Skeletal muscle satellite cell (primary cell): ENCODE measurements at regions not wholly inside any gene's neighbourhood (a gene's known extent, or its start where the extent isn't known, plus 50 kb on each side); places are given as distances from the start of the nearest gene placed in this dataset.

Source experiments
- H3K27me3 ChIP-seq: 2 replicates; pipeline ENCODE4 v1.7.0; 2013; ENCODE audit warnings: low read length; ENCODE audit not compliant: control insufficient read depth, insufficient read depth
- H3K36me3 ChIP-seq: 2 replicates; pipeline ENCODE4 v1.7.0; 2013; ENCODE audit warnings: mild to moderate bottlenecking, control low read depth, low read length; ENCODE audit not compliant: insufficient read depth
- H3K4me1 ChIP-seq: 2 replicates; pipeline ENCODE4 v1.7.0; 2013; ENCODE audit warnings: low read length; ENCODE audit not compliant: control insufficient read depth, insufficient read depth
- H3K4me2 ChIP-seq: 2 replicates; pipeline ENCODE4 v1.7.0; 2013; ENCODE audit warnings: mild to moderate bottlenecking, low read length
- H3K4me3 ChIP-seq: 2 replicates; pipeline ENCODE4 v1.7.0; 2013; ENCODE audit warnings: low read length
- H3K9ac ChIP-seq: 2 replicates; pipeline ENCODE4 v1.7.0; 2013; ENCODE audit warnings: mild to moderate bottlenecking, low read depth, low read length, moderate library complexity
- H3K9me3 ChIP-seq: replicated peaks from 2 replicates; pipeline ENCODE4 v1.7.0; 2013; ENCODE audit warnings: mild to moderate bottlenecking, control low read depth, low read length

DNA sequence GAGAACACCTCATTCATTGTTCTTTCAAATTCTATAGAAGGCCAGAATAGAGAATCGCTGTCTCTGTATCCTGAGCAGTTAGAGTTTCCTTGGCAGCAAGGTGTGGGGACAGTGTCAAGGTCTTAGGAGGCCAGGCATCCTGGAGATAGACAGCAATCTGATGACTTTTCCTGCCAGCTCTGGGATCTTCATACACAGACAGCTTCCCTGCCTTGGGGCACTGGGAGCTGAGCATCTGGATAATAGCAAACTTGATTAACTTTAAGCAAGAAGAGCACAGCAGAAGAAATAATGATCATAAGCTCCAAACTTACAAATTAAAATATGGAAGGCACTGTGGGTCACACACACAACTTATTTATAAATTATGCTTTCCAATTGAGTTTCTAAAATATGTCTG is 86.1 kb upstream of the STK32A start:
- H3K27me3 ChIP-seq, result no peaks in the 10 kb centered on the region
- H3K36me3 ChIP-seq, result no peaks in the 10 kb centered on the region
- no peaks in the 10 kb centered on the region for H3K4me1 ChIP-seq
- no peak overlapping the region for H3K4me3 ChIP-seq
- no peak overlapping the region for H3K9ac ChIP-seq
- no peaks in the 10 kb centered on the region for H3K9me3 ChIP-seq
- H3K4me2 ChIP-seq, result no peak overlapping the region

DNA sequence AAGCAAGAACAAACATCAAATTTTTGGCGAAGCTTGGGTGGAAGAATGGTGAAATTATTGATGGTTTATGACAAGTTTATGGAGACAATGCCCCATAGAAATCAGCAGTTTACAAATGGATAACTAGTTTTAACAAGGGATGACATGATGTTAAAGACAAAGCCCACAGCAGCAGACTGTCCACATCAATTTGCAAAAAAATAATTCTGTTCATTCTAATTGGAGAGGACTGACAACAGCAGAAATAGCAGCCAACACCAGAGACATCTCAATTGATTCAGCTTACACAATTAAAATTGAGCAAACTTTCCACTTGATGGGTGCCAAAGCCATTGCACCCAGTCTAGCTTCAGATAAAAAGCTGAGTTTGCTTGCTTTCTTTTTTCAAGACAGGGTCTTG is 82.7 kb upstream of the STK32A start:
- Histone ChIP-seq H3K36me3 (no peaks in the 10 kb centered on the region), H3K9ac (no peak overlapping the region), H3K4me3 (no peak overlapping the region), H3K27me3 (no peaks in the 10 kb centered on the region), H3K9me3 (no peaks in the 10 kb centered on the region), H3K4me1 (no peaks in the 10 kb centered on the region), H3K4me2 (no peak overlapping the region)

DNA sequence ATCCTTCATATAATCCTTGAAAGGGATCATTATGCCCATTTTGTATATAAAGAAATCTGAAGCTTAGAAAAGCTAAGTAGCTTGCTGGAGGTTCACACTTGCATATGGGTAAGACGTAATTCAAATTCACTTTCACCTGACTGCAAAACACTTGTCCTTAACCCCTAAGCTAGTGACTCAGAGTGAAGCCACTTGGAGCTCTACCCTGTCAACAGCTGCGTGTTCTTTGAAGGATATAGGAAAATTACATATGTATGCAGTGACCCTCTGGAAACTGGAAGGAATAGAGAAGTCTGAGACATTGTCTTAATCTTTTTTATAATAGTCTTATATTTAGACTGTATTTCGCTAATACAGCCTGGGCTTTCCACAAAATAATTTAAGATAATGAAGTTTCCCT is 80.0 kb upstream of the STK32A start:
- no peaks in the 10 kb centered on the region for H3K4me1 ChIP-seq
- no peak overlapping the region for H3K4me3 ChIP-seq
- H3K9me3 ChIP-seq, result no peaks in the 10 kb centered on the region
- H3K9ac ChIP-seq, result no peak overlapping the region
- no peaks in the 10 kb centered on the region for H3K27me3 ChIP-seq
- no peaks in the 10 kb centered on the region for H3K36me3 ChIP-seq
- H3K4me2 ChIP-seq, result no peak overlapping the region

DNA sequence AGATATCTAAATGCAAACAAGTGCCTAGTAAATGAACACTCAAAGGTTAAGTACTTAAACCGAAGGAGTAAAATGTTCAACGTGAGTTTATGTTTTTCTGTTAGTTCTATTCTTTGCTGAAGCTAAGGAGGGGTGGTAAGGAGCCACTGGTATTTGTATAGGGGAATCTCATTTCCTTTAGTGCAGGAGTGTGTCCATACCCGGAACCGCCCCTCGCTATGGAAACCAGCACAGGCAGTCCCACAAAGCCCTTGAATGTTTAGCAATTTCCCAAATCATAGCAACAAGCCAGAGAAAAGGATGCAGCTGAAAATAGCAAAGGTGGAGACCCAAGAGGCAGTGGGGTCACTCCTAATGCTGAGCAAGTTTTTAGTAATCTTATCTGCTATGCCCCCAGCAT is 78.8 kb upstream of the STK32A start:
- Histone ChIP-seq H3K4me3 (no peak overlapping the region), H3K9me3 (no peaks in the 10 kb centered on the region), H3K4me2 (no peak overlapping the region), H3K36me3 (no peaks in the 10 kb centered on the region), H3K9ac (no peak overlapping the region), H3K4me1 (no peaks in the 10 kb centered on the region), H3K27me3 (no peaks in the 10 kb centered on the region)

DNA sequence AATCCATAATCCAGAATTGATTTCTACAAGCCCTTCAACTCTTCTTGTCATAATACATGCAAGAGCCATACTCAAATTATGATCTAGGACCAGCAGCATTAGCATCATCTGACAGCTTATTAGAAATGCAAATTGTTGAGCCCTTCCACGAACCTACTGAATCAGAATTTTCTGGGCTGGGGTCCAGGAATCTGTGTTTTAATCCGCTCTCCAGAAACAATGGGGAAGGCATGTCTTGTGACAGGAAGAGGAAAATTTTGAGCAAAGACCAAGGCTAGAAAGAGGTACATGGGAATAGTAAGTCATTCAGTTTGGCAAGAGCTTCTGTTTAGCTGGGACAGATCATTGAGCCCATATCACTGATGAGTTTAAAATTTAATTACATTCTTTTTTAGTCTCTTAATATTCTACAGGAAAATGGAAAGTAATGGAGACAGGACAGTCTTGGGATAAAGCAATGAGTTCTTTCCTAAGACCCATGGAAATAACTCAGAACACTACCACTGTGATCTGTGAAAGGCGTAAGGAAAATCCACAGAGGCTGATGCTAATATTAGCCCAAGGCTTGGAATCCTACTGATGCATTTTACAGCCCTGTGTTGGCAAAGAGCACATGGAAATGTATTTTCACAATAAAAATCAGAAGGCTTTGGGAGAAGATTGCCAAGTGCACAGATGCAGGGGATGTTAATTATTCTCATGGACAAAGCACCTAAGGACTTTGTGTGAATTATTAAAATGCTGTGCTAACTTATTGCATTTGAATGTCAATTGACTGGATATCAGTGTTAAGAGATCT is 73.7 kb upstream of the STK32A start:
- Histone ChIP-seq H3K36me3 (no peaks in the 10 kb centered on the region), H3K9me3 (no peaks in the 10 kb centered on the region), H3K4me2 (no peak overlapping the region), H3K27me3 (no peaks in the 10 kb centered on the region), H3K4me1 (no peaks in the 10 kb centered on the region), H3K4me3 (no peak overlapping the region), H3K9ac (no peak overlapping the region)

DNA sequence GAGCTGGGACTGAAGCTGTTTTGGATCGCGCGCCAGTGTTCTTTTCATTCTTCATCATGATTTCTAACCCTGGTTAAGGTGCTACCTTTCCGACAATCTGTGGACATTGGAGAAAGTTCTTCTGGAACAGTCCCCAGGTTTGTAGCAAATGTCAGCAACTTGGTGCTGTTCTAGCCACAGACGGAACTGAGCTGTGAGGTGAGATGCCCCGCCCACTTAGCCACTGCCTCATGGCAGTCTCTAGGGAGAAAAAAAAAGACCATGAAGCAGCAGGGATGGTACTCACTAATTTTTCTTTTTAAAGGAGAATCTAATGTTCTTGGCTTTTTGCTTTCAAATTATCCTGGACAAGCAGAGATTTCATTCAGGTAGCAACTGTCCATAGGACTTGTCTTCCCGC is 72.1 kb upstream of the STK32A start:
- Histone ChIP-seq H3K36me3 (no peaks in the 10 kb centered on the region), H3K27me3 (no peaks in the 10 kb centered on the region), H3K9ac (no peak overlapping the region), H3K9me3 (no peaks in the 10 kb centered on the region), H3K4me2 (no peak overlapping the region), H3K4me1 (peaks cover 2% of the 10 kb centered on the region), H3K4me3 (no peak overlapping the region)

DNA sequence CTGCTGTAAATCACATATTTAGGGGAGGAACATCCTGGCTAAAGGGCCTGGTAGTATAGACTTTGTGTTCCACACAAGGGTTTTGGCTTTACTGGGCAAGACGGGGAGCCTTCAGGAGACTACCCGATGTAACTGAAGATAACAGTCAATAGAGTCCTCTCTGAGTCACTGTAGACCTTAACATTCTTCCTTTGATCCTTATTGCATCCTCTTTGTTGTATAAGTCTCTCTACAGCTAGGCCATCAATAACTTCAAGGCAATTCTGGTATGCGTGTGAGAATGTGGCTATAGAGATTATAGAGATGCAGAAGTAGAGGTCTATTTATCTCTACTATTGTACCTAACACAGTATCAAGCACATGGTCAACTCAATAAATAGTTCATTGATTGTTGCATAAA is 67.3 kb upstream of the STK32A start:
- Histone ChIP-seq H3K9ac (no peak overlapping the region), H3K4me2 (no peak overlapping the region), H3K4me1 (peaks cover 24% of the 10 kb centered on the region), H3K9me3 (no peaks in the 10 kb centered on the region), H3K36me3 (no peaks in the 10 kb centered on the region), H3K4me3 (no peak overlapping the region), H3K27me3 (no peaks in the 10 kb centered on the region)

DNA sequence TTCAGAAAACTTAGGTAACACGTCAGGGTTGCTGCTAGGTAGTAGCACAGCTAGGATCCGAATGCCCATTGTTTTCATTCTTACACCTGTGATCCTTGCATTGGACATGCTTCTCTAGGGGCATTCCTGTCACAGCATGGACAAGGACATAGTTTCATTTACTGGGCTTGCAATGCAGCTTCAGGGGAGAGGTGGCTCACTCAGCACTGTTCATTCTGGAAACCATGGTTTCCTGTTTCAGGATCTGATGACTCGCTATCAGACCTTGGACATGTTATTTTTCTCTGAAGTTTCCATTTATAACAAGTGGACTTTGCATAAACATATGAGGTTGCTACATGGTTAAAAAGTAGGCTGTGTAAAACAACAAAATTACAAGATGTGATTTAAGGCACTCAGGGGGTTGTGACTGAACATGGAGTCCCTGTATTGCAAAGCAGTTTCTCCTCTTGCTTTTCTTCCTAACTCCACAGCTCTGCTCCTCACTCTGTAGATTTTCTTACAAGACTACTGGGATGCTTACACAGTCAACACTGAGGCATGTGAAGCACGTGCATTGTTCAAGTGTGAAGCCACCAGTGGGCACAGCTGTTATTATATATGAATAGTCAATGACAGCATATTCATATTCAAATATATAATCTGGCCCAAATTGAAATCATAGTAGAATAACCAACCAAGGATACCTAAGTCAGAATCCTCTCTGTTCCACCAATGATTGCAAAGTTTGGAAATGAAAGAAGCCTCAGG is 66.1 kb upstream of the STK32A start:
- Histone ChIP-seq H3K36me3 (no peaks in the 10 kb centered on the region), H3K9ac (peak overlapping the region; percentile 12), H3K4me1 (peaks cover 24% of the 10 kb centered on the region), H3K4me3 (no peak overlapping the region), H3K9me3 (no peaks in the 10 kb centered on the region), H3K4me2 (peak overlapping the region; percentile 11), H3K27me3 (no peaks in the 10 kb centered on the region)

DNA sequence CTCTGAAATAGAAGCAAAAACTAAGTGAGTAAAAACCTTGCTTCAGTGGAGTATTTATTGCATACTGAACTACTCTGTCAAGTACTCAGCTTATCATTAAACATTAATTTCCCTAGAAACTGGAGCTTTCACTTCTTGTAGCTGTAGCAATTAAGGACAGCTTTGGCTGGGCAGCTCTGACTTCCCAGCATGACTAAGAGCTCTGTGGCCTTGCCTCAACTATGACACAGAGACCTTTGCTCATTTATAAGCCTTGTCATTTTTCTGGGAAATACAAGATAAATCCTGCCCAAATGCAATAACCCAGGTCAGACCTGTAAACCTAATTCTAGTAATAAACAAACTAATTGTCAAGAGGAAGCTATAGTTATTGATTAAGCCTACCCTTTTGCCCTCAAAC is 65.4 kb upstream of the STK32A start:
- Histone ChIP-seq H3K9me3 (no peaks in the 10 kb centered on the region), H3K9ac (peak overlapping the region; percentile 12), H3K27me3 (no peaks in the 10 kb centered on the region), H3K4me1 (peaks cover 24% of the 10 kb centered on the region), H3K36me3 (no peaks in the 10 kb centered on the region), H3K4me3 (no peak overlapping the region), H3K4me2 (peak overlapping the region; percentile 11)

DNA sequence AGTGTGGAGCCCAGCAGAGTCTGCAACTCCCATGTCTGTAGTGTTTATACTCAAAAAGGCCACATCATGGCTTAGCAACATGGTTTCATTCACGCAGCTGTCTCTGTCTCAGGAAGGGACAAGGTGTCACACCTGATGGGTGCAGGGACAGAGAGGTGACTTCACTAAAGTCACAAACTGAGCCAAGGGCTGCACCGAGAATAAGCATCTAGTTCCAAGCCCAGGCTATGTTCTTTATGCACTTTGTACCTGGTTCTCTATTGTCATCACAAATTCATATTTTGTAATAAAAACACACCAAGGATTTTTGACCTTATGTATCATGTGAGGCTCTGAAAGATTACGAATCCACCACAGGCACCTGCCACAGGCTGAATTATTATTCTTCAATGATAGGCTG is 64.9 kb upstream of the STK32A start:
- H3K4me3 ChIP-seq, result no peak overlapping the region

DNA sequence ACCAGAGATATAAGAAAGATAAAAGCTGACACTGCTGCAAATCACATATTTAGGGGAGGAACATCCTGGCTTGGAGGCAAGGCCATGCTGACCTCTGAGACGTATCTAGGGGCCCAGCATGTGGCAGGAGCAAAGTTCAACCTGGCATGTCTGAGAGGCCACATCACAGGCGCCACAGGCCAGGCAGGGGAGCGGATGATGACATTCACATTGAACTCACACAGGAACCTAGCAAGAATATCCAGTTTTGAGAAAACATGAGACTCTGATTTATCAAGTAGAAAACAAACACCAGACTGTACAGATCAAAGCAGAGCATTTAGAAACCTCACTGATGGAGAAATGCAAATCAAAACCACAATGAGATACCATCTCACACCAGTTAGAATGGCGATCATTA is 64.2 kb upstream of the STK32A start:
- Histone ChIP-seq H3K36me3 (no peaks in the 10 kb centered on the region), H3K4me1 (peaks cover 24% of the 10 kb centered on the region), H3K27me3 (no peaks in the 10 kb centered on the region), H3K4me3 (no peak overlapping the region), H3K4me2 (no peak overlapping the region), H3K9ac (no peak overlapping the region), H3K9me3 (no peaks in the 10 kb centered on the region)

More for the DNA sequence above, 64.9 kb upstream of the STK32A start:
- Histone ChIP-seq H3K27me3 (no peaks in the 10 kb centered on the region), H3K36me3 (no peaks in the 10 kb centered on the region), H3K9me3 (no peaks in the 10 kb centered on the region), H3K4me2 (no peak overlapping the region), H3K4me1 (peaks cover 24% of the 10 kb centered on the region), H3K9ac (no peak overlapping the region)
